Ovary (tissue), 7 donors: ENCODE measurements at regions not wholly inside any gene's neighbourhood (a gene's known extent, or its start where the extent isn't known, plus 50 kb on each side); places are given as distances from the start of the nearest gene placed in this dataset.

Experiments
- DNase-seq, 5 donors: peaks; one replicate each; pipeline ENCODE4 v3.0.0-alpha.2; 2019 to 2020
- H3K27ac ChIP-seq, 2 donors: fragments of 200-600 bp; one replicate each; pipeline versions ENCODE4 v1.5.1 to v1.8.0; 2019 to 2022
- H3K27me3 ChIP-seq: fragments of 200-600 bp; one replicate; pipeline ENCODE4 v1.8.0; 2022
- H3K36me3 ChIP-seq: fragments of 200-600 bp; sonication (generic); one replicate; pipeline ENCODE4 v1.5.1; 2019
- H3K4me1 ChIP-seq: one replicate; pipeline ENCODE4 v1.8.1; 2013; ENCODE audit warnings: mild to moderate bottlenecking, moderate library complexity; ENCODE audit not compliant: insufficient read depth
- H3K4me3 ChIP-seq: fragments of 200-600 bp; sonication (generic); one replicate; pipeline ENCODE4 v1.5.1; 2017
- H3K9me3 ChIP-seq, 2 donors: fragments of 200-600 bp in 1 of 2; sonication (generic) in 1 of 2; one replicate each; pipeline versions ENCODE4 v1.5.1 to v1.8.1; 2013 to 2019; ENCODE audit warnings: mild to moderate bottlenecking in 1 of 2, moderate library complexity in 1 of 2
- EP300 ChIP-seq: sonication (generic); formaldehyde crosslinking; IDR thresholded peaks from one replicate; pipeline ENCODE4 v1.6.1; 2017; ENCODE audit warnings: antibody characterized with exemption
- POLR2A ChIP-seq: fragments of 450-650 bp; IDR thresholded peaks from one replicate; pipeline ENCODE4 v1.6.1; 2017; ENCODE audit warnings: antibody characterized with exemption, mild to moderate bottlenecking, moderate library complexity
- WGBS, 3 donors: extraction: QIAGEN DNeasy Blood & Tissue Kit in 1 of 3; methylation state at CpG; one replicate each; pipeline versions ENCODE4 v1.1.5 to v1.1.7; 2013 to 2017; 5-methylcytosine and 5-hydroxymethylcytosine counted together
- intact Hi-C, 4 donors: fragments of 100-400 bp; cut with DNase I; formaldehyde crosslinking; loops; one replicate each; pipeline versions ENCODE4 v1.11.0 to v1.15.1; 2022 to 2023
- TF ChIP-seq, protein P1 (sequence below), 3 donors: fragments of 450-650 bp in 2 of 3; fragments of 200-600 bp in 1 of 3; IDR thresholded peaks; one replicate each; pipeline versions ENCODE4 v1.5.1 to v1.8.0; 2016 to 2022; ENCODE audit warnings: antibody characterized with exemption in 3 of 3, mild to moderate bottlenecking in 1 of 3
- donor health status: DM: no; HTN: no; CAD: no; lungs with moderate emphysema.
- donor health status: DM: no; HTN: no; CAD: no.
- donor health status: Bipolar disorder and iron deficiency.
- donor health status: DM: no; HTN: no; CAD: no.
- donor health status: DM: yes; HTN: yes; CAD: no.

DNA sequence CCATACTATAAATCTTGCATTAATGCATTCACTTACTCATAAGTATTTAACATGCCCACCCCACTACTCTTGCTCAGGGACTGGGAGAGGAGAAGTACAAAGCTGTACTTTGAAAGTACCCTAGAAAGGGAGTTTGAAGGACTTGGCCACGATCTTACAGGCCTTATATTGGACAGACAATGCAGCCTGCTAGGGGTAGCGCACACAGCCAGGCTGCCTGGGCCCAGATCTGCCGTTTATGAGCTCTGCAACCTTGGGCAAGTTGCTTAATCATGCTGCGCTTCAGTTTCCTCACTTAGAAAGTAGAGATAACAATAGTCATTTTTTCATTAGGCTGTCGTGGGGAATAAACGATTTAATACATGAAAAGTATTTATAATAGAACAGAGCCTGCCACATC, 110.1 kb downstream of the CDC7 start:
- TF ChIP-seq EP300, result no peak
- TF ChIP-seq, protein P1, sequence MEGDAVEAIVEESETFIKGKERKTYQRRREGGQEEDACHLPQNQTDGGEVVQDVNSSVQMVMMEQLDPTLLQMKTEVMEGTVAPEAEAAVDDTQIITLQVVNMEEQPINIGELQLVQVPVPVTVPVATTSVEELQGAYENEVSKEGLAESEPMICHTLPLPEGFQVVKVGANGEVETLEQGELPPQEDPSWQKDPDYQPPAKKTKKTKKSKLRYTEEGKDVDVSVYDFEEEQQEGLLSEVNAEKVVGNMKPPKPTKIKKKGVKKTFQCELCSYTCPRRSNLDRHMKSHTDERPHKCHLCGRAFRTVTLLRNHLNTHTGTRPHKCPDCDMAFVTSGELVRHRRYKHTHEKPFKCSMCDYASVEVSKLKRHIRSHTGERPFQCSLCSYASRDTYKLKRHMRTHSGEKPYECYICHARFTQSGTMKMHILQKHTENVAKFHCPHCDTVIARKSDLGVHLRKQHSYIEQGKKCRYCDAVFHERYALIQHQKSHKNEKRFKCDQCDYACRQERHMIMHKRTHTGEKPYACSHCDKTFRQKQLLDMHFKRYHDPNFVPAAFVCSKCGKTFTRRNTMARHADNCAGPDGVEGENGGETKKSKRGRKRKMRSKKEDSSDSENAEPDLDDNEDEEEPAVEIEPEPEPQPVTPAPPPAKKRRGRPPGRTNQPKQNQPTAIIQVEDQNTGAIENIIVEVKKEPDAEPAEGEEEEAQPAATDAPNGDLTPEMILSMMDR (IDR thresholded peaks at IDR 0.05), result no peak
- no peak for TF ChIP-seq POLR2A
- Histone ChIP-seq H3K4me3 (no peak overlapping the region), H3K36me3 (no peaks in the 10 kb centered on the region), H3K4me1 (peaks cover 6% of the 10 kb centered on the region), H3K9me3 (no peaks in the 10 kb centered on the region), H3K27me3 (no peaks in the 10 kb centered on the region), H3K27ac (no peak overlapping the region)
- 70 to 84% (median 80%) methylated on average over 6 of the region's 6 CpGs for WGBS, 3 donors
- DNase-seq, result no peak
- intact Hi-C loops, result no loop called here

DNA sequence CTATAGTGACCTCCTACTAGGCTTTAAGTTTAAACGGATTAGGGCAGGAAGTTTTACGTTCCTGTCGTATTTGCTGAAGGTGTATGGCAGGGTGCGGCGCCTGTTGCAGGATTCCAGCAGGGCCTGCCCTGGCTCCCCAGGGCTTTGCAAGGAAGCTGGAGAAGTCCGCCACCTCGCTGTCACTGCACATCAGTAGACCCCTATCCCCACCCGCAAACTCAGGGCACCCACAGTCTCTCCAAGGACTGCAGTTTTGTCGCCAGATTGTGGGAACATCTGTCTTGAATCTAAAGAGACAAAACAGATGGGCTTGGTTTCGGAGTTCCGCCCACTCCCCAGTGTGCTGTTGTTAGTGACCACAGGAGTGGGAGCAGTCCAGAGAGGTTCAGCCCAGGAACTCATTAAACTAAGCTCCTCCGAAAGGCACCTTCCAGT, 110.8 kb downstream of the CDC7 start:
- WGBS, 3 donors, result 78 to 90% (median 81%) methylated on average over 12 of the region's 12 CpGs
- intact Hi-C loops, result no loop called here
- Histone ChIP-seq H3K9me3 (no peaks in the 10 kb centered on the region), H3K27ac (no peak overlapping the region), H3K4me3 (no peak overlapping the region), H3K27me3 (no peaks in the 10 kb centered on the region), H3K36me3 (no peaks in the 10 kb centered on the region), H3K4me1 (peaks cover 3% of the 10 kb centered on the region)
- DNase-seq, result no peak
- TF ChIP-seq, protein P1 (IDR thresholded peaks at IDR 0.05), result no peak
- TF ChIP-seq EP300 (no peak), POLR2A (no peak)

DNA sequence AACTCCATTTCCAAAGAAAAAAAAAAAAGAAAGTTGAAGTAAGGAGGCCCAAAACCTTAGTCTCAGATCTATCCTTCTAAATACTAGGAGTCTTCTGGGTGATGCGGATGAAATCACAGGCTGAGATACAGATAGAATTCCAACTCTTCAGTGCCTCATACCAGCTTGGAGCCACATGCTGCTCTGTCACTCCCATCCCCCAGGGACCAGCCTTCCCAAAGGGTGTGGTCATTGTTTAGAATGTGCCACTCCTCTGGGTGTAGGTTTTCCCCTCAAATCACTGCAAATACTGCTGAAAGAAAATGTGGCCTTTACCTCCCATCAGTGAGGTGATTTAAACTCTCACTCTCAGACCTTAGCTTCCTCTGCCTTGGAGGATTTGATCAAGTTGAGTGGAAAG, 112.9 kb downstream of the CDC7 start:
- no peaks in the 10 kb centered on the region for H3K36me3 ChIP-seq
- intact Hi-C loops, result no loop called here
- TF ChIP-seq EP300, result no peak
- TF ChIP-seq, protein P1 (IDR thresholded peaks at IDR 0.05), result no peak
- no peak for TF ChIP-seq POLR2A
- H3K27me3 ChIP-seq, result no peaks in the 10 kb centered on the region
- H3K4me1 ChIP-seq, result no peaks in the 10 kb centered on the region
- WGBS, 3 donors, result 97 to 100% (median 97%) methylated on average over 1 of the region's 1 CpG
- no peak overlapping the region for H3K4me3 ChIP-seq
- H3K9me3 ChIP-seq, result no peaks in the 10 kb centered on the region
- no peak overlapping the region for H3K27ac ChIP-seq
- DNase-seq, result no peak

DNA sequence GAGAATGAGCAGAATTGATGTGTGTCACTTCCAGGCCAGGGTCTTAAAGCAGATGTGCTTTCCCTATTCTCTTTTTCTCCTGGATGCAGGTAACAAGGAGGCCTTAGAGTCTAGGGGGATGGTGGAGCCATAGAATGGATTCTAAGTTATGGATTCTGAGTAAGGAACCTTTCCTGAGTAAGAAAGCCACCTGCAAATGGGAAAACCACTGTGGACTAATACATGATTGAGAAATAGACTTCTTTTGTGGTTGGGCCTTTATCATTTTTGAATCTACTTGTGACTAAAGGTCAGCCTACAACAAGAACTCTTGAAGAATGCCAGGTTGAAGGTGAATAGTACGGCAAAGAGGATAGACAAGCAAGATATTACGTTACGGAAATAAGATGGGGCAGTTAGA, 116.1 kb downstream of the CDC7 start:
- no peaks in the 10 kb centered on the region for H3K4me1 ChIP-seq
- 96 to 98% (median 97%) methylated on average over 3 of the region's 3 CpGs for WGBS, 3 donors
- intact Hi-C loops, result no loop called here

More for the DNA sequence above, 116.1 kb downstream of the CDC7 start:
- H3K27ac ChIP-seq, result no peak overlapping the region
- no peaks in the 10 kb centered on the region for H3K27me3 ChIP-seq
- DNase-seq, result no peak
- H3K9me3 ChIP-seq, result no peaks in the 10 kb centered on the region
- no peak for TF ChIP-seq POLR2A
- TF ChIP-seq, protein P1 (IDR thresholded peaks at IDR 0.05), result no peak
- no peak for TF ChIP-seq EP300
- no peaks in the 10 kb centered on the region for H3K36me3 ChIP-seq
- H3K4me3 ChIP-seq, result no peak overlapping the region
